Stimulated activated CD8-positive, alpha-beta memory T cell treated with anti-CD3 and anti-CD28 coated beads, Interleukin-15, amount 100 ng/mL, for 4 hours (primary cell): ENCODE measurements at regions not wholly inside any gene's neighbourhood (a gene's known extent, or its start where the extent isn't known, plus 50 kb on each side); places are given as distances from the start of the nearest gene placed in this dataset.

ENCODE experiments used
- DNase-seq, 2 donors: peaks; one replicate each; pipeline ENCODE4 v3.0.0-alpha.2; 2020; ENCODE audit warnings: low read depth in 2 of 2

- no peak for DNase-seq
Observed at GRCh38 chr13:106819413-106820180, 251.7 kb upstream of the ARGLU1 start.

DNA sequence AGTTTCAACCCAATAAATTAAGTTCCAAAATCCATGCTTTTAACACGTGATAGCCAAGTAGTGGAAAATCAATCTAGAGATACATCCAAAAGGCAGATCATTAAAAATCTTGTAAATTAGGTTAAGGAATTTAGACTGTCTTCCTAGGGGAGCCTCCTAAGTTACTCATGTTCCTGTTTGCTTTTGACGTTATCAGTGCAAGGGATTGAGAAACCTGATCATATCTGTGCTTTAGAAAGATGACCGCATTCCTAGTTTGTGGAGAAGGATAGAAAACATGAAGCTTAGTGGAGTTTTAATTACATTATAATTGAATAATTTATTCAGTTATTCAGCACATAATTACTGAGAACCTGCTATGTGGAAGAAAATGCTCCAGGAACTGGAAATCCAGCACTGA, 251.0 kb upstream of the ARGLU1 start:
- no peak for DNase-seq

DNA sequence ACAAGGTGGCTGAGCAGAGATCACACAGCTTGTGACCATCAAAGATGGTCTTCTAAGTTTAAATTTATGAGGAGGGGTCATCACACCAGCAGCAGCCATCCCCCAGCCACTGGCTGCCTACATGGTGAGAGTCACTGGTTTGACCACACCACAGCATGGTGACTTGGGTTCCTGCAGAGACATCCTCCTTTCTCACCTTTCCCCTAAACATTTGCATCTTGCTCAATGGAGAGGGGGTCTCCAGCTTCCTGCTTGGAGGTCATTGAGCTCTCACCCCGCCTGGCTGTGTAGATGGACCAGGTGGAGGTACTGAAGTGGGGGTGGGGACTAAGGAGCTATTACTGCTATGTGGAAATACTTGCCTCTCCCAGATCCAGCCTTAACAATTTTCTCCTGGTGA, 247.6 kb upstream of the ARGLU1 start:
- DNase-seq, result no peak

DNA sequence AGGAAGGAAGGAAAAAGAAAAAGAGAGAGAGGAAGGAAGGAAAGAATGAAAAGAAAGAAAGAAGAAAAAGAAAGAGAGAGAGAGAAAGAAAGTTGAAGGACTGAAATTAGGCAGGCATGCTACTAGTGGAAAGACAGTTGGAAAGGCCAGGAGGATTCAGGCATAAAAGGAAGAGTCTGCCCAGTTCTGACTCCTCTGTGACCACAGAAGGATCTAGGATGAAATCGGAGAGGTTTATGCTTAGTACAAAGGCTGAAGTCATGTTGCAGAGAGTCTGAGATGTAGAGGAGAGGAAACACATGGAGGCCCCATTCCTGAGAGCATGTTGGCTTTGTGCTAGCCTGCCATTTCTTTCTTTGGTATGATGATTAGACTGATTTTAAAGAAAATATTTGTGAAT, 246.5 kb upstream of the ARGLU1 start:
- no peak for DNase-seq

GRCh38 chr13:106810069-106810468, 242.1 kb upstream of the ARGLU1 start:
- DNase-seq, result no peak

GRCh38 chr13:106804991-106805390, 237.1 kb upstream of the ARGLU1 start:
- DNase-seq, result no peak

DNA sequence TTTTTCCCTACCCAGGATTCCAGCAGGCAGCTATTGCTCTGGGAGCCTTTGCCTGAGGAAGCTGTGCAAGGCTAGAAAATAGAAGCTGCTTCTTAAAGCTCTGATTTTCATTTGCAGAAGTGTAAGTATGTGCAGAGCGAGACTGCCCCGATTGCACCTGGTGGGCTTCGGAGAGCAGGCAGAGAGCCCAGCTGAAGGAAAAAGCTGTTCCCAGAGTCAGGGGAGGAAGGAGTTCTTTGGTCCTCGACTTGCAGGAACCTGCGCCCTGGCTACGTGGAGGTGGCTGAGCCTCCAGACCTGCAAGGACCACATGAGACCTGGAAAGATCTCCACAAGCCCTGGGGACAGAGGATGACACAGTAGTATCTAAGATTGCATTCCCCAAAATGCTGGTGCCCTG, 235.0 kb upstream of the ARGLU1 start:
- no peak for DNase-seq

DNA sequence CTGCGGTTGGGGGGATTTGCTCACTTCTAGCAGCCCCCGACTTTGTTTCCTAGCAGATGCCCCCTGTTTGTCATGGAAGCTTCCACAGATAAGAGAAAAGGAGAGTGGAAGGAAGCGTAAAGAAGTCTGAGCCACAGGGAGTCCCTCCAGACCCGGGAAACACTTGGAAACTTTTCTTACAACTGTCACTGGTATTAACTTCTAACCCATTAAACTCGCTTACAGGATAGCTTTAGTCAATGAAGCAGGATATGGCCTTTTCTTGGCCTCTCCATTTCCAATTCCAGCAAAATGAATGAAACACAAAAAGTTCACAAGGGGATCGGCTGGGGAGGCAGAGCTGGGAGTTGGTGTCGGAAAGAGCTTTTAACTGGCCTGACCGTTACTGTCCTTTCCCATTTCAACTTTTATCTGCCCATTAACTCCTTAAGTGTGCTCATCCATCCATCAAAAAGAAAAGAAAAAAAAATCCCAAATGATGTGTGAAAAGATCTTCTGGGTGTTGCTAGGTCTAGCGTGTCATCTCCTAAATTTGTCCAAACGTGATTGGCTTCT, 231.9 kb upstream of the ARGLU1 start:
- no peak for DNase-seq

- no peak for DNase-seq
Observed at GRCh38 chr13:106797081-106797640, 229.2 kb upstream of the ARGLU1 start.

DNA sequence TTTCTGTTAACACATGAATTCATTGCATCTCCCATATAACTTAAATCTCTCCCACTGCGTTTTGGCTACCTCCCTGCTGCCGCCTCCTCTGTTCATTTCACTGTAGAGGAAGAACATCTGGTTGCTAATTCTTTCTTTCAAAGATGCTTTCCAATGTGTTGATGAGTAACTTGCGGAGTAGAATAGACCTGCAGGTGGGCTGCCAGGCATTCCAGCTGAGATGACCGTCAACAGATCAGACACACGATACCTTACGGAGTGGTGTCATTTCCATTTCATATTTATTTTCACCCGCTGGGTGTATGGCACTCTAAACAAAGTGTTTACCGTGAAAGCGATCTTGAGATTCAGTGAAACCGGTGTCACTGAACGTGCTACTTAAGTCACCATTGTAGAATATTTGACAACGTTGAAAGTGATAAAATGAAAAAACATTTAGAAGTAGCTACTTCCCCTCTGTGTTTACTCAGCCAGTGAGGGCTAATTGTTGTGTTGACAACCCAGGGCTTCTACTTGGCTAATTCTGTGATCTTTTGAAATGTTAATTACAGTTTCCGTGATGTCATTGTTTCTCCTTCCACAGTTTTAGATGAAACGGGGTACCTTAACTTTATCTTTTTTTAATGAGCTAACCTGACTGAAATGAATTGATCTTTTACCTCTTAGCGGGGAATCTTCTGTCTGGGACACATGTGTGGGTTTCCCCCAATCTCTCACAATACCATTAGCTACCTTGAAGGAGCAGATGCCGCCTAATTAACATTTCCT, 228.5 kb upstream of the ARGLU1 start:
- DNase-seq, result no peak

- no peak for DNase-seq
Observed at GRCh38 chr13:106795847-106796246, 227.9 kb upstream of the ARGLU1 start.

DNA sequence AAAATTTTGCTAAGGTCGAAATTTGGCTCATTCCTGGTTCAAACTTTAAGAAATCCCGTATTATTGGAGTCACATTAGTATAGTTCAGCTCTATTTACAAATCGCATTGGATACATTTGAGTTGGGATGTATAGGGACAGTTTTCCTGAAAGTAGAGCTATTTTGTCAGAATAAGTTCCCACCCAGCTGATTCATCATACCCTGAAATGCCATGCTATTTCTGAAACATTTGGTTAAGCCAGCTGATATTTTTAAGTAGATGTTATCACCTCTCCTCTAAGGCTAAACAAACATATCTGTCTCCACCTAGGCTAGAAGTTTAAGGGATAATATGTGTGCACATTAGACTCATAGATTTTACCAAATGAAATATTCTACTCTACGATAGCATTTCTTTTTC, 226.2 kb upstream of the ARGLU1 start:
- DNase-seq, result no peak

DNA sequence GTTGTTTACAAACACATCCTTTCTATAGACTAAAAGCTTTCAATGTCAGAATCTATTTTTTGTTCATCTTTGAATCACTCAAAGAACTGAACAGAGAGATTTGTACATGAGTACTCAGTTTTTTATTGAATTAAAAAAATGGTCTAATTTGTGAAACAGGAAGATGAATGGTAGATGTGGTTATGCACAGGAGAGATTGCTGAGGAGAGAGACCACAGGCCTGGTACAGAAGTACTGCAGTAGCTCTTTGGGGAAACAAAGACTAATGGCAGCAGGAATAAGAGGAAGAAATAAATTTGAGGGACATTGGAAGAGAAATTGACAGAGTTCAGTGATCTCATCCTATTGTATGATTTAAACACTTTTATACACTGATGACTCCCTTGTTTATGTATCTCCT, 222.0 kb upstream of the ARGLU1 start:
- DNase-seq, result no peak

- DNase-seq, result no peak
Observed at GRCh38 chr13:106786006-106786563, 218.1 kb upstream of the ARGLU1 start.

DNA sequence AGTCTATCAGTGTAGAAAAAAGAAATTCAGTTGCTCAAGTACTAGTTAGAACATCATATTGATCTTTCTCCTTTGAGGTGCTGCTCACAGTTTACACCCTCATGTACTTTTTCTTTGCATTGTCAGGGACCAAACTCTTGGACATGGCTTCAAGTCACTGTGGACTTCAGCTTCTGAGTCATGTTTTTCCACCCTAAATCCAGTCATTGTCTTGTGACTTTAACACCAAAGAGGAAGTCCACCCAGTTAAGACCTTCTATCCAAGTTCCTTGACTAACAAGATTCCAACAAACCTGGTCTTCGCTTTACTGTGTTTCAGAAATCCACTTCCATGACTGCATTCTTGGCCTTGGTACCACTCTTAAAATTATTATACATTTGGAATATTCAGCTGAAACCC, 206.7 kb upstream of the ARGLU1 start:
- DNase-seq, result no peak

DNA sequence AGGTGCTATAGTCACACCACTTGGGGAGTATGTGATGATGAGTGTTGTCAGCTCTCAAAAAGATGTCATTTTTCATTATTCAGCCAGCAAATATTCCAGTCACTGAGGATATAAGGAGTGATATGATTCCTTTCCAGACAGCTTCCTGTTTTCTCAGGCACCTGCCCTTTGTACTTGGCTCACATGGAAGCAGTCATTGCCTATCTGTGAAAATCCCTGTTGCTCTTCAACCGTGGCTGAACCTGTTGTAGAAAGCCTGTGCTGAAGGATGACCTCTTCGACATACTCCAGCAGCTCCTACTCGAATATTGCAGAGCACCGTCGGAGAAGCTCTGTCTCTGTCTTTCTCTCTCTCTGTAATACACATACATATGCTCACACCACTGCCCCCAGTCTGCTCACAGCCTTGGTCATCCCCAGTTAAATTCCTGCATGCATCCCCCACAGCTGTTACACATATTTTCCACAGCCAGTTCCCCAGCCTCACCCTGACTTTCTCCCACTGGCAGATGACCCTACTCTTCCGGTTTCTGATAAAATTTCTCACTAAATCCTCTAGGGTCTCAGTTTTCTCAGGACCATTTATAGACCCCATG, 204.2 kb upstream of the ARGLU1 start:
- DNase-seq, result no peak

DNA sequence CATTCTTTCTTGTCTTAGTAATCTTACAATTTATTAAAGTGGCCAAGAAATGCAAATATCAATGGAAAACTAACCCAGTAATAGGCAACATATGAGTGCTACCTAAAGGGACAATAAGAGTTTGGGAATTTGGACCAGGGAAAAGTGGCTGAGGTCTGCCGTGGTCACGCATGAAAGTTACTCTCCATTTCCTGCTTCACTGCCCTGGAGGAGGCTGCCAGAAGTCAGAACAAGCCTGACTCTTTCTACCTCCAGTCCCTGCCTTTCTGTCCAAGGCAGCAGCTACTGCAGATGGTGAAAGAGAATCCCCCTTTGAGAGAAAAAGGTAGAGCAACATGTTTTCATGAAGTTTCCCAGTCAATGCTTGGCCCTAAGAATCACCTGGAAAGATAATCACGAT, 201.1 kb upstream of the ARGLU1 start:
- DNase-seq, result no peak

GRCh38 chr13:106762708-106763107, 194.8 kb upstream of the ARGLU1 start:
- DNase-seq, result no peak

DNA sequence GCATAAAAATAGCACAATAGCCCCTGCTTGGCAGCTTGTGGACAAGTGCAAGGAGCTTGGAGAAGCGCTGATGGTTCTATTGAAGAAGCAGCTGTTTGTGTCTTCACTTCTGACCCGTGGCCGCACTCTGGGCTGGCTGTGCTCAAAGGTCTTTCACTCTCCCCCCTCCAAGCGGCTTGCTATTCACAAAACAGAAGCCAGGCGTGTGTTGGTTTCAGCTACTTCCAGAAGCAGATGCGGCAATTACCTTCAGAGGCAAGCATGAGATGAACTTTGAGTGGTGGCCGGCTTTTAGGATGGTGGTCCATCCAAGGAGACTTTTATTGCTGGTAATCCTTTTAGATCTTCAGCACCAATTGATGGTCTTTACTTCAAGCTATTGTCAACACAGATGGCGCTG, 188.5 kb upstream of the ARGLU1 start:
- no peak for DNase-seq

GRCh38 chr13:106755542-106755941, 187.6 kb upstream of the ARGLU1 start:
- no peak for DNase-seq

- DNase-seq, result no peak
Observed at GRCh38 chr13:106753251-106753650, 185.3 kb upstream of the ARGLU1 start.

DNA sequence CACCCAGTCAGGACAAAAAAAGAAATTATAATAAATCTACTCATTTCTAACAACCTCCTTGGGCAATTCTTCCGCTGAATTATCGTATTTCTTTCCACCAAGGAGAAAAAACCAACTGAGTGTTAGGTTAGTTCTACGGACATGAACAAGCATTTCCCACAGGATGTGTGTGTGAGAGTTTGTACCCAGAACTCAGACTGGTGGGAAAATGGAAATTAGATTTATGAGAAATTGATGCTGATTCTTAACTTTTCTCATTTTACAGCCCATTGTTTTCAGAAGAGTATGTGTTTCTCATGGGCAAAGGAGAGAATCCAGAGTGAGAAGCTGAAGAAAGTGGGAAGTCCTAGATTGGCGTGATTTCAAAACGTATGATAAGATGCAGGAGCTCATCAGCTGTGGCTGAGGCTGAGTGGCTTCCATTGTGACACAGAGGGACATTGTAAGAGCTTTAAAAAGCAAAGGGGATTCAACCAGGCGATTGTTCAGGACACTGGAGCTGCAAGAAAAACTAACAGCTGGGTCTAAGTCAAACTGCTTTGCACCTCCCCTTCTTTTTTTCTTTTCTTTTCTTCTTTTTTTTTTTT, 184.7 kb upstream of the ARGLU1 start:
- DNase-seq, result no peak
